ENCODE measurements at regions not wholly inside any gene's neighbourhood (a gene's known extent, or its start where the extent isn't known, plus 50 kb on each side); places are given as distances from the start of the nearest gene placed in this dataset.
A peak's percentile ranks its signal among the peaks of the same experiment; 100 is the strongest.
"Not testable (repeated sequence)": the region's sequence is repeated elsewhere in the genome, so short reads cannot be mapped to it uniquely, and the experiment has no call there.

DNA sequence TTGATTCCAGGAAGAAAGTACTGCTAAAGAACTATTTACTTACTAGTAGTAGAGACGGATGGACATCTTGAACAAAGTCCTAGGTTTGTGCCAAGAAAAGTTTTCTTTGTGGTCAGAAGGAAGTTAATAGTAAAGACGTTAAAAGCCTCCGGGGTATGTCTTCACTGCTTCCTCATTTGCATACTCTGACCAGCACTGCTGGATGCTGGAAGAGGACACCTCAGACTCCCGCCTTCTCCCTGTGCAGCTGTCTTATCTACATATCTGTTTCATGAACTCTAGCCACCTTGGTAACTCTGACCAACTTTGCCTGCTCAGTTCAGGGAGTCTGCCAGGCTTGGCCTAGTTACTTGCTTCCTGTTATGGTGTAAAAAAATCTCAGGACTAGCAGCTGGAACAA, 1109.1 kb upstream of the MIR17HG start:
- peak; percentile 79 for DNase-seq (ENCODE audit: low read depth)

DNA sequence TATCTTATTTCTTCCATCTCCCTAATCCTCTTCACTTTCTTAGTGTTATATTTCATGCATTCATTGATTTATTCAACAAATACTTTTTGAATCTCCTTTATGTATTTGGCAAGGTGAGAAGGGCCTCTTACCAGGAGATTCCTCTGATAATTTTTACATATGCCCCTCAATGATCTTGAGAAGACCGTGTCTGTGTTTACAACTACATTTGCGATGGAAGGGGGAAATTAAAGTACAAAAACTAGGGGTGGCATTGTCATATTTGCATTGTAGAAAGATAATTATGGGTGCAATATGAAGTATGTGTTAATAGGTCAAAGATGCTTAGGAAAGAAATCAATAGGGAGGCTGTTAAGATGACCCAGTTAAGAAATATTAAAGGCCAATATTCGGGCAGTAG, 1108.4 kb upstream of the MIR17HG start:
- DNase-seq (ENCODE audit: low read depth) = no peak

DNA sequence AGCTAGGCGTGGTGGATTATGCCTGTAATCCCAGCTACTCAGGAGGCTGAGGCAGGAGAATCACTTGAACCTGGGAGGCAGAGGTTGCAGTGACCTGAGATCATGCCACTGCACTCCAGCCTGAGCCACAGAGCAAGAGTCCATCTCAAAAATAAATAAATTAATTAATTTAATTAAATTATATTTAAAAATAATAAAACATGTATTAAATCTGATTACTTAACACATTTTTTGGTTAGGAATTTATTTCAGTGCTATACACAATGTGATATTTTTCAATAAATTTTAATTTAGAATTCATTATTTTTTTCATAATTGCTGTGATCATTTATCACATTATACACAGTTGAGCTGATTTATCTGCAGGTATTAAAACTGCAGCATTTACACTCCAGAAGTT, 1101.5 kb upstream of the MIR17HG start:
- DNase-seq (ENCODE audit: low read depth) = no peak

- no peak for DNase-seq (ENCODE audit: low read depth)
Measured at GRCh38 chr13:90246687-90247345, 1100.7 kb upstream of the MIR17HG start.

GRCh38 chr13:90253806-90254205, 1093.7 kb upstream of the MIR17HG start:
- DNase-seq (ENCODE audit: low read depth) = no peak

DNA sequence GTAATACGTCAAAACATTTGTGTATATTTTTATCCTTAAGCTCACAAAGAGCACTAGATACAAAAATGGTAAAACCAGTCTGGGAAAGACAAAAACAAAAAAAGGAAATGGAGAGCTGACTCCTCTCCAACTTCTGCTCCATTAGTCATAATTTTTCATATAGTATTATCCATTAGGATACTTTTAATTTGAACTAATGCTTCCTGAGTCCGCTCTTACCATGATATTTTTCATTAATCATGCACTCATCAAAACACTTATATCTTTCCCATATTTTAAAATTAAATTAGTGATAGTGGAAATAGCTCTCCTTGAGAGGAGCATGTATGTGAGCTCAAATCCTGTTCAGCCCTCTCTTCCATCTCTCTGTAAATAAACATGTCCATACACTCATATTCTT, 1093.0 kb upstream of the MIR17HG start:
- DNase-seq (ENCODE audit: low read depth) = no peak

DNA sequence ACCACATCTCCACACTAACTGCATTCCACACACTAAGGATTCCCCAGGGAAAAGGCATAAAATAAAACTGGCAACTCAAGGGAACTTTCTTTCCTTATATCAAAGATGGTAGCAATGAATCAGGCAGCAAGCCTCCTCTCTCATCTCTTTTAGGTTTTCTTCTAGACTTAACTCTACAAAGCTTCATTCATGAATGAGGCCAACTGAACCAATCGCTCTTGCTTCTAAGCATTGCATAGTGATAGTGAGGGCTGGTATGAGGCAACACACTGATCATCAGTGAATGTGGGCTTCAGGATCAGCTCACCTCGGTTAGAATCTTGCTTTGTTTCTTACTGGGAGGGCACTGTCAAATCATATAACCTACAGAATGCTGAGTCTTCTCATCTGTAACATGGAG, 1090.7 kb upstream of the MIR17HG start:
- DNase-seq (ENCODE audit: low read depth) = no peak

DNA sequence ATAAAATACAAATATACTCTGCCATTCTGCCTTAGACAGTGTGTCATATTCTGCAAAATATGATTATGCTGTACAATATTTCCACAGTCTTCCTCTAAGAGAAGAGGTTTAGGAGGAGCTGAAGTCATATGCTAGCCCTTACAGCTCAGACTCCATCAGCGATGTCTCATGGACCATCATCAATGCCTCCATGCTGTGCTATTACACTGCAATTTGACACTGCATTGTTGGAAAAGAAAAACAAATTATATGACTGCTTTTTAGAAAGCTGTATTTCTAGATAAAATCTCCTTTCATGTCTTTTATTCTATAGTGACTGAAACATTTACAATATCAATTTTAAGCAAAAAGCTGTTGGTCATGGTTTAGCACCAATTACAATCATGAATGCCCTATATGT, 1089.4 kb upstream of the MIR17HG start:
- DNase-seq (ENCODE audit: low read depth) = no peak

DNA sequence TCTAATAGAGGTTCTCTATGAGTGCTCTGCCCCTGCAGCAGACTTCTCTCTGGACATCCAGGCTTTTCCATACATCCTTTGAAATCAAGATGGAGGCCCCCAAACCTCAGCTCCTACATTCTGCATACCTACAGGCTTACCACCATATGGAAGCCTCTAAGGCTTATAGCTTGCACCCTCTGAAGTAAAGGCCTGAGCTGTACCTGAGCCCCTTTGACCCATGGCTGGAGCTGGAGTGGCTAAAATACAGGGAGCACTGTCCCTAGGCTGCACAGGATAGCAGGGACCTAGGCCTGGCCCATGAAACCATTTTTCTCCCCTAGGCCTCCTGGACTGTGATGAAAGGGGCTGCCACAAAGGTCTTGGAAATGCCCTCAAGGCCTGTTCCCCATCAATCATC, 1086.1 kb upstream of the MIR17HG start:
- no peak for DNase-seq (ENCODE audit: low read depth)

DNA sequence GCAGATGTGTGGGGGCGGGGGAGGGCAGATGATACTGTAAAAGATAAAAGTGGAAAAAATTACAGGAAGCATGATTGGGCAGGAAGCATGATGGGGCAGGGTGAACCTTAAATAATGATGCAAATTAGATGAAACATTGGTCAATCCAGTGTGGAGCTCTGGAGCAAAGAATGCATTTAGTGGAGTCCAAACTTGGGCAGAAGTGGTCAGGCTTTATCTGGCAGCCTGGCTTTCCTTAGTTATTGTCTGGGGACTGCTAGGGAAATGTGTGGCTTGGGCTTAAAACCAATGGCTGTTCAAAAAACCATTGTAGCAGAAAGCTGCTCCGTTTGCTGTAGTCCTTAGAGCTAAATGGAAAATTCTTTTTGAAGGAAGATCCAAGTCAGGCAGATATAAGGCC, 1077.3 kb upstream of the MIR17HG start:
- DNase-seq (ENCODE audit: low read depth) = no peak

DNA sequence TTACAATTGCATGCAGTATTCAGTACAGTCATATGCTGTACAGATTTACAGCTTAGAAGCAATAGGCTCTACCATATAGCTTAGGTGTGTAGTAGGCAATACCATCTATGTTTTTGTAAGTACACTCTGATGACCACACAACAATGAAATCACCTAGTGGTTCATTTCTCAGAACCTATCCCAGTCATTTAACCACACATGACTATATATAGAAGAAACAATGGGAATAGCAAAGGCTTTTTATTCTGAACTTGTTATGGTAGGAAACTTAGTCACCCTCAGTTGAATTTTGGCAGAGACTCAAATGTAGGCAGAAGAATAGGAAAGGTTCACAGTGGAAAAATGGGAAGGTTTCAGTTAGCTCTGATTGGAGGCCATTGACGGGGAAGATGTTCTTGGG, 1075.1 kb upstream of the MIR17HG start:
- DNase-seq (ENCODE audit: low read depth) = peak; percentile 35

DNA sequence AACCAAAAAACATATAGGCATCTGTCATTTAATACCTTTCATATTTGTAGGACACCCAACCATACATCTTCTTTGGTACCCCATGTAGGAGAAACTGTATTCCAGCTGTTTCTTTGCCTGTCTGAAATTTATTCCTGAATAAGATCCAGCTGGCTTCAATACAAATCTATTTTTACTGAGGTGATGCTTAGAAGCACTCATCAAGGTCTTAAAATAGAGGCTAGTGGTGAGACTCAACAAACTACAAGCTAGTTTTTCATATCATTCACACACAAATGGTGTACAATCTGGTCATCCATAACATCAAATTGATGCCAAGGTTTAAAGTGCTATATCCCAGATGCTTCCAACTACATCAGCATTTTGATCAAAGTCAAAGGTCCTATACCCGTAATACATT, 1071.3 kb upstream of the MIR17HG start:
- no peak for DNase-seq (ENCODE audit: low read depth)

DNA sequence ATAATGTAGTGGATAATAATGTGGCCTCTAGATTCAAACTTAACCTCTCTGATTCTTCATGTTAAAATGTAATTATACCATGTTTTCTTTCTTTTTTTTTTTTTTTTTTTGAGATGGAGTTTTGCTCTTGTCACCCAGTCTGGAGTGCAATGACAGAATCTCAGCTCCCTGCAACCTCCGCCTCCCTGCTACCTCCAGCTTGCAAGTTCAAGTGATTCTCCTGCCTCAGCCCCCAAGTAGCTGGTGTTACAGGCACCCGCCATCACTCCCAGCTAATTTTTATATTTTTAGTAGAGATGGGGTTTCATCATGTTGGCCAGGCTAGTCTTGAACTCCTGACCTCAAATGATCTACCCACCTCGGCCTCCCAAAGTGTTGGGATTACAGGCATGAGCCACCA, 1069.3 kb upstream of the MIR17HG start:
- DNase-seq (ENCODE audit: low read depth) = not testable (repeated sequence)

DNA sequence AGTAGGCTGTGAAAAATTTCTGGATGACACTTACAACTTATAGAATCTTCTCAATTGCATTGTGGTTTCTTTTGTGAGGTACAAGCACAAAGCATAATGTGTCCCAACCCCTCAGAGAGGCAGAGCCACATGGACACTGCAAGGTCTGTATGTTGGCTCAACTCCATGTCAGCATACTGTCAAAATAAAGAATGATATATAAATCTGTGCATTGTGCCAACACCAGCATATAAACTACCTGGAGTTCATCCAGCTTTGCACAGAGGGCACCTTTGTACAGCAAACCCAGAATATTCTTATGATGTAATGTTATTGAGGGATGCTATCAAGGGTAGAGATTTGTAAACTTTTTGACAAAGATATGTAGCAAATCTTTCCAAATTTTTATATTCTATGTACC, 1065.8 kb upstream of the MIR17HG start:
- DNase-seq (ENCODE audit: low read depth) = no peak

- no peak for DNase-seq (ENCODE audit: low read depth)
Measured at GRCh38 chr13:90287521-90287920, 1060.0 kb upstream of the MIR17HG start.

DNA sequence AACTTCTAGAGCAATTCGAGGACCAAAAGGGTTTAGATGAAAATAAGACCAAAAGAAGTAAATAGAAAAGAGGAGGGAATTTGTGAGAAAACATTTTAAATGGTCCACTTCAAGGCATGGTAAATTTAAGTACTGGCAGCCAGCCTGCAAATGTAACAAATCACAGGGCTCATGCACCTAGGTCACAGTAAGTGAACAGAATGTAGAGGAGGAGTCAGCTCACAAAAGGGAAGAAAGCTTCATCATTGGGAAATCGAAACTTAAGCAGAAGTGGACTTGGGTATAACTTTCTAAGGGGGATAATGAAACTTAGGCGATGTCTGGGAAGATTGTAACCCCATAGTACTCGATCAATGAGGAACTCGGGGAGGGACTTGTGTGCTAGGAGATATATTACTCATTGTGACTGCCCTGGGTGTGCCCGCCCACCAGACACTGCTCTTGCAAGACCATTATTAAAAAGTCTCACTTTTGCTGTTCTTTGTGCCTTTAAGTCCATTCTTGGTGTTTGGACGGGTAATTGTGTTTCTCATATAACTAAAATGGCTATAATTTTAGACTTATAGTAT, 1053.6 kb upstream of the MIR17HG start:
- DNase-seq (ENCODE audit: low read depth) = peak; percentile 4

DNA sequence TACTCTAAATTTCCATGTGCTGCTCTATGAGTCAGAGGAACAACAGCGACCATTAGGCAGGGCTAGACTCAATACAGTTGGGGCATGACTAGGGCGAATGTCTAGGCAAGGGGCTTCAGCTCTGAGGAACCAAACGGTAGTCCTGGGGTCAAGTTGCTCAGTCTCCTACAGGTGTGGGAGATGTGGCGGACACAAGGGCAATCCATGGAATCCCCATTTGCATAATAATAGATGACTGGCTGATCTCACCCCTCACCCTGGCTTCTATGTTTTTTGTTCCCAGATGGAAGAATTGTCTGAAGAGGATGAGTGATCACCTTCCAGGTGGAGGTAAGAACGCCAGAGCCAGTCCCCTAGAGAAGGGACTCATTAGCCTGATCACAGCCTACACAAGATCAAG, 1048.2 kb upstream of the MIR17HG start:
- no peak for DNase-seq (ENCODE audit: low read depth)

DNA sequence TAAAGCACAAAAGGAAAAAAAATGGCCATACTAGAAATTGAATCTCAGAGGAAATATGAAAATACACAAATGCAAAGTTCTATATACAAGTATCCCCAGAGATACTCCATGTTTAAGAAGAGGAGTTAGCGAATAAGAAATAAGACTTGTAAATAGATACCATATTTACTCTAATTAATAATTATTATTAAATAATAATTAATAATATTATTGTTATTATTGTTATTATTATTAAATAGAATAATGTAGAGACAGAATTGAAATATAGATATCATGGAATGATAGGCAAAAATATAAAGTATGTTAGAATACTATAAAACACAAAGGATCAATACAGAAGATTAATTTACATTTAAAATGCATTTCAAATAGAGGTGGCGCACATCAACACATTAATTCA, 1047.5 kb upstream of the MIR17HG start:
- no peak for DNase-seq (ENCODE audit: low read depth)

DNA sequence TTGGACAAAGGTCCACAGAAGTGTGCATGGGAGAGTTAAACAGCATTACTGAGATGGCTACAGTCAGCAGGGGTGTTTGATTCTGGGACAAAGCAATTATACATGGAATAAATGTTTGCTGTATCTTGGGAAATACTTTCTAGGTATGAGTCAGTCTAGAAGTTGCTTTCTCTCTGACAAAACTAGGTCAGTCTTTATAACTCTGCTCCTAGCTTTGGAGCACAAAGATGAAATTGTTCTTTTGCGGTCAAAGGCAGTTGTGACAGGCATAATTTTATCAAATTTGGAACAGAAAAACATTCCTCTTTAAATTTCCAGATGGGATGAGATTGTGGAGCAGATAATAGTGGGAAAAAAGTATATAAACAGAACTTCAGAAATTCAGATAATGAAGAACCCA, 1045.4 kb upstream of the MIR17HG start:
- DNase-seq (ENCODE audit: low read depth) = peak; percentile 8

DNA sequence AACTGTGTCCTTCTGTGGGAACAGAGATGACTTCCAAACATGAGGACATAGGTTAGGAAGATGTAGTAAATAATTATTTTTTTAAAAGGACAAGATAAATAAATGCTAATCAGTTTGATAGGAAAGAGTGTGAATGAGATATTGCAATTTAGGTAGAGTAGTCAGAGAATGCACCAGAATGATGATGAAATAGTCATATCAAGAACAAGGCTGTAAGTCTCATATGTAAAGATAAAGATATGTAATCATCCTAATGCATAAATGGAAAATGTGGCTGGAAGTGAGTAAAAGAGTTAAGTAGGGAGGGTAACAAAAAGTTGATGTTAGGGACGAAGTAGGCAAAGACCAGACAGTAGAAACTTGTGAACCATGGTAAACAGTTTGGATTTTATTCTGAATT, 1041.7 kb upstream of the MIR17HG start:
- DNase-seq (ENCODE audit: low read depth) = no peak

- no peak for DNase-seq (ENCODE audit: low read depth)
Measured at GRCh38 chr13:90307136-90307535, 1040.4 kb upstream of the MIR17HG start.

- no peak for DNase-seq (ENCODE audit: low read depth)
Measured at GRCh38 chr13:90308249-90308648, 1039.2 kb upstream of the MIR17HG start.

DNA sequence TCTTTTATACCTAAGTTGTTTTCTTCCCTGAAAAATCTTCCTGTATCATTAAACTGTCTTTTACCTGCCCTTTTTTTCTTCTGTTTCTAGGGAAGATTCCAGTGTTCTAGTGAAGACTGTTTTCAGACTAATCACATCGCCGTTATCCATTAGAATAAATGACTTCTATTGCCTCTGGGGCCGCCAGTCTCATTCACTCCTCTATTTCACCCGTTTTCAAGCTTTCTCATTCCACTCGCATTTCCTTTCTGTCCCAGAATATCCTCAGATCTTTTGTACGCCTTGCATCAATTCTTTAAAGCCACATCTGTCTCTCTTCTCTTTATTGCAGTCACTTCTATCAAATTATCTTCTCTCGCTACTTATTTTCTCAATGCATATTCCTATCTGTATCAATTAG, 1035.6 kb upstream of the MIR17HG start:
- no peak for DNase-seq (ENCODE audit: low read depth)

- no peak for DNase-seq (ENCODE audit: low read depth)
Measured at GRCh38 chr13:90315061-90315460, 1032.4 kb upstream of the MIR17HG start.

Data from RPMI7951 (cell line).